Erythroblast (primary cell): ENCODE measurements at regions not wholly inside any gene's neighbourhood (a gene's known extent, or its start where the extent isn't known, plus 50 kb on each side); places are given as distances from the start of the nearest gene placed in this dataset.

Experiments
- DNase-seq, 2 experiments: peaks; one replicate each; lab custom pipeline; 2025; lab: John Stamatoyannopoulos, UW
- GATA1 ChIP-seq: IDR thresholded peaks from 2 replicates; pipeline ENCODE4 v1.6.1; 2011; ENCODE audit warnings: low read depth, mild to moderate bottlenecking, control low read depth, low read length, moderate library complexity
- POLR2A ChIP-seq: IDR thresholded peaks from 2 replicates; pipeline ENCODE4 v1.6.1; 2011; ENCODE audit warnings: mild to moderate bottlenecking, low read length

GRCh38 chr18:2402084-2402483, 169.2 kb downstream of the METTL4 start:
- no peak for TF ChIP-seq POLR2A
- TF ChIP-seq GATA1, result no peak
- no peak for DNase-seq

DNA sequence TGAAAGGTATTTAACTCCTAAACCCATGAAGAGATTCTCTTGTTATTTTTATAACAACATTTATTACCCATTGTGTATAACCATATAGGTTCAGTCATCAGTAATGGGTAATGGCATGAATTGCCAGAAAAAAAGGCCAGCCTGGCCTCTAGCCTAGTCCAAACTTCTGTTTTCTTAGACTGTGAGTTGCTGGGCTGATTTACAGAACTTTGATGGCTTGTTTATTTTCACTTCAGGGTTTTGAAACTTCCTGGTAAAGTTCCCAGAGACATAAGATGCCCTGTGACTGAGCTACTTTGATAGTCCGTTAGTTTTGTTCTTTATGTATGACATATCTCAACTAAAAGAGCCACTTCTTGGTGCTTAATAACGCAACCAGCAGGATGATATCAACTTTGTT, 164.8 kb downstream of the METTL4 start:
- TF ChIP-seq POLR2A, result no peak
- no peak for TF ChIP-seq GATA1
- no peak for DNase-seq

GRCh38 chr18:2407961-2408360, 163.3 kb downstream of the METTL4 start:
- TF ChIP-seq GATA1 (no peak), POLR2A (no peak)

DNA sequence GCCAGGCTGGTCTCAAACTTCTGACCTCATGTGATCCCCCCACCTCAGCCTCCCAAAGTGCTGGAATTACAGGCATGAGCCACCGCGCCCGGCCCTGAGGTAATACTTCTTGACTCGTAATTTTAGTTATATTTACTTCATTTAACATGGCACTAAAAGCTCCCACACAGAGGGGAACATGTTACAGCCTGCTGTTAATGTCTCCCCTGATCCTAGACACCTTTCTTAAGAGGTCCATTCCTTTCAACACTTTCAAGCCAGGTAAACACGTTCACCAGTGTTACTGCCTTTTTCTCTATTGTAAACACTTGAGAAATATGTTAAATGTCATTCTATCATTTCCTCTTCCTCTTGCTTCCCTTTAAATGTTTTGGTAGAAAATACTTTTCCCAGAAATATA, 161.4 kb downstream of the METTL4 start:
- DNase-seq, result no peak

More at GRCh38 chr18:2407961-2408360, 163.3 kb downstream of the METTL4 start:
- no peak for DNase-seq

GRCh38 chr18:2410688-2411087, 160.6 kb downstream of the METTL4 start:
- DNase-seq, result no peak
- no peak for TF ChIP-seq POLR2A
- no peak for TF ChIP-seq GATA1

More for the DNA sequence above, 161.4 kb downstream of the METTL4 start:
- TF ChIP-seq GATA1 (no peak), POLR2A (no peak)

DNA sequence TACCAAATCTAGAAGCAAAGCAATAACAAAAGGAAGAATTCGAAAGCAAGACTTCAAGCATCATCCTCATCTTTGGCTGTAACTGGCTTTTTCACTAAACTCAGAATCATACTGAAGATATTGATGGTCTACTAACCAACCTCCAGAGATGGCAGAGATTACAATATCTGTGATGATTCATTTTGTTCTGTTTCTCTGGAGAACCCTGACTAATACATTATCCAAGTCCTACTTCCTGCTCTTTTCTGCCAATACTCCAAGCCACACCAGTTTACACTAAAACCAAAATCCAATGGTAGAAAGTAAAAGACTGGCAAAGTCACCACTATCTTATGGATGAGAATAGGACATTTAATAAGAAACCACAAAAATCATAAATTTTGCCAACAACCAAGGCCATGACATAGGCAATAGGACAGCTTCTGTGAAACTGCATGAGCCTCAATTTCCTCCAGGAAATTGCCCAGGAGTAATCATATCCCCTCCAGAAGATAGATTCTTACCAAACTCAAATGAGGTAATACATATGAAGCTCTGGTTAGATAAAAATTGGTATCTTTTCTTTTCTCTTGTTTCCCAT, 159.8 kb downstream of the METTL4 start:
- DNase-seq, result no peak
- no peak for TF ChIP-seq GATA1
- no peak for TF ChIP-seq POLR2A

- no peak for TF ChIP-seq POLR2A
- no peak for TF ChIP-seq GATA1
- DNase-seq, result no peak
Measured at GRCh38 chr18:2412281-2412680, 159.0 kb downstream of the METTL4 start.

GRCh38 chr18:2412996-2413751, 158.1 kb downstream of the METTL4 start:
- no peak for DNase-seq
- TF ChIP-seq POLR2A, result no peak
- no peak for TF ChIP-seq GATA1

DNA sequence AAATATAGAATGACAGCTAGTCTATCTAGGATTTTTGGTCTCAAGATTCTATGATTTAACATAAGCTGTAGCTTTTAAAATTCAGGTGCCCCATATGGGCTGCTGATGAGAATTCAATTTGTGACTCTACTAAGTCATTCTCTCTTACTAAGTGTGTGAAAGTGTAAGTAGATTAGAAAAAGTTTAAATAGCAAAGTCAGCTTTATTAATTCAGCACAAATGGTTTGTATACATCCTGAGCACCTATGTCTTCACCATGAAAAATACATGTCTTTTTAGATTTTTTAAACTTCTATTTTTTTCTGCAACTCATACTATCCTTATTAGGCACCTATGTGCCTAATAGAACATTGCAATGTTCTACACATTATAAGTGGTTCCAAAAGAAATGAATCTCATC, 157.1 kb downstream of the METTL4 start:
- TF ChIP-seq GATA1, result no peak
- no peak for TF ChIP-seq POLR2A
- DNase-seq, result no peak

GRCh38 chr18:2415656-2416055, 155.6 kb downstream of the METTL4 start:
- DNase-seq, result no peak
- TF ChIP-seq GATA1 (no peak), POLR2A (no peak)

DNA sequence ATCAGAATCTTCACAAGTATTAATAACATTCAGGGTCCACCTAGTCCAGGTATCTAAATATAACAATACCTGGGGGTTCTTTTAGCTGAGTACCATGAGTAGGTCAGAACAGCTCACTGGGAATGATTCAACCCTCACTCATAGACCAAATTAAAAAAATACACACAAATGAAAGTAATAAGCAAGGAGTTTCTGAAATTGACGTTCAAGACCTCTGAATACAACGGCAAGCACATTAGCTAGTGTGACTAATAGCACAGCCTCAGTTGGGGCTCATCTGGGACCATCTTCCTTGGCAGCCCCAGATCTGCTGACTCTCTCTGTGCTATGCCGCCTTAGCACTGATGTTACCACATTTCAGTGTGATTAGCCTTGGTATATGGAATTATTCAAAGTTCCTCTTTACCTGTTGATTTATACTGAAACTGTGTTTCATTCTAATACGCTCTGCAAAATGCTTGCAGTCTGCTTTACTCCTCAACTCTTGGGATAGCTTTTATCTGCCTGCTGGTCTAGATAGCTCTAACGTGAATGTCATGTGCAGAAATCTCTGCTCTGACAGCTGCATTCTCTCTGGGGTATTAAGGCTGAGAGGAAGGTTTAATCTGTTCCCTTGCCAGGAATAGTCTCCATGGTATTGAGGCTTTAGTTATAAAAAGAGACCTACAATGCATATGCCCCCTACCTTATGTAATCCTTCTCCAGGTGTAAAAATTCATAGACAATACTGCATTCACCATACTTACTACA, 153.3 kb downstream of the METTL4 start:
- DNase-seq, result no peak
- TF ChIP-seq GATA1 (no peak), POLR2A (no peak)

DNA sequence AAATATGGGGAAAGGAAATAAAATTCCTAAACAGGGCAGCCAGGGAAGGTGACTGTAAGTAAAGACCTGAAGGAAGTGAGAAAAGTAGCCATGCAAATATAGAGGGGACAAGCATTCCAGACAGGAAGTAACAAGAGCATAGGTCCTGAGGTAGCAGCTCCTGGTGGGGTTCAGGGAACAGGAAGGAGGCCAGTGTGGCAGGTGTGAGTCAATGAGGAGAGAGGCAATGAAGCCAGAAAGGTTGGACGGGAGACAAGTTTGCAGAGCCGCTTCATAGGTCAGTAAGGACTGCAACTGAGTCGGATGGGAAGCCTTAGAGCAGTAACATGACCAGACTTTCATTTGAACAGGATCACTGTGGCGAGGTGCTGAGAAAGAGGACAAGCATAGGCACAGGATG, 150.9 kb downstream of the METTL4 start:
- TF ChIP-seq GATA1 (no peak), POLR2A (no peak)
- no peak for DNase-seq

DNA sequence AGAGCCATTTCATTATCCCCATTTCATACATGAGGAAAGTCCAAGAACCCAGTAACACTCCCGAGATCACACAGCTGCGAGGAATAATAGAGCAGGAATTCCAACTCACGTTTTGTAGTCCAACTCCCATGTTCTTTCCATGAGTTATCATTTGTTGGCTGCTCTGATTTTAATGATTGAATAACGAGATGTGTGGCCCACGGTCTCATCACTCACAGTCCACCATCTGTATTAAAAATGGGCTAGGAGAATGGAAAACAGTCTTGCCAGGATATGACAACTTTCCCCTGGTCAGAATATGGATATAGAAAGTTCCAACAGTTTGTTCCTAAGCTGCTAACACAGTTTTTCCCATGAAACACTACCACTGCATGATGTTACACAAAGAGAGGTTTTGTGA, 147.5 kb downstream of the METTL4 start:
- TF ChIP-seq GATA1, result no peak
- TF ChIP-seq POLR2A, result no peak
- DNase-seq, result no peak

DNA sequence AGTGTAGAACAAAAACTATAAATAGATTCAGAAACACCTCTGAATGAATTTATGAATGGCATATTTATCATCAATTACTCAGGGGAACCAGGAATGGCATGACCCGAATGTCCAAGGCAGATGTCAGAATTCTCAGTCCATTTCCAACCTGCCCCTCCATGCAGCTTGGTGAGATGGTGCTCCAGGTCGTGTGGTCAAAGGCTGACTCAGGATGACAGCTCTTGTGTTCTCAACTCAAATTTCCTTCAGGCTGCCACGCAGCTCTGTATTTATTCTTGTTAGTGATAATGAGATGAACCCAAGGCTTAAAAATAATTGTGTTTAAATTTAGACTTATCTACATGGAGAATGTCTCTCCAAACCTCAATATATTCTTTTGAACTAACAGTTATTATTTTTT, 146.9 kb downstream of the METTL4 start:
- TF ChIP-seq GATA1 (no peak), POLR2A (no peak)

More for the DNA sequence above, 146.9 kb downstream of the METTL4 start:
- DNase-seq, result no peak
